HepG2 (cell line): ENCODE measurements at regions not wholly inside any gene's neighbourhood (a gene's known extent, or its start where the extent isn't known, plus 50 kb on each side); places are given as distances from the start of the nearest gene placed in this dataset.

Experiments
- BCL6 ChIP-seq: IDR thresholded peaks from 2 replicates; pipeline ENCODE4 v1.6.1; 2016; ENCODE audit warnings: missing genetic modification reagents, missing compliant biosample characterization
- DPF2 ChIP-seq: sonication (generic); formaldehyde crosslinking; IDR thresholded peaks from 2 replicates; pipeline ENCODE4 v1.4.0; 2020; ENCODE audit warnings: mild to moderate bottlenecking, low read depth, missing genetic modification reagents, borderline replicate concordance
- DR1 ChIP-seq: sonication (generic); formaldehyde crosslinking; IDR thresholded peaks from 2 replicates; pipeline ENCODE4 v1.8.0; 2021; ENCODE audit warnings: mild to moderate bottlenecking, missing genetic modification reagents, inconsistent platforms
- ETV5 ChIP-seq: IDR thresholded peaks from 2 replicates; pipeline ENCODE4 v1.6.1; 2018; ENCODE audit warnings: missing biosample characterization, missing genetic modification reagents, inconsistent platforms, borderline replicate concordance
- FOXJ3 ChIP-seq: sonication (generic); formaldehyde crosslinking; IDR thresholded peaks from 2 replicates; pipeline ENCODE4 v1.4.0; 2020; ENCODE audit warnings: missing genetic modification reagents, mild to moderate bottlenecking, borderline replicate concordance
- FOXO1 ChIP-seq: sonication (generic); formaldehyde crosslinking; IDR thresholded peaks from 2 replicates; pipeline ENCODE4 v1.4.0; 2020; ENCODE audit warnings: missing genetic modification reagents
- GABPB1 ChIP-seq: IDR thresholded peaks from 2 replicates; pipeline ENCODE4 v1.6.1; 2016; ENCODE audit warnings: mild to moderate bottlenecking, missing genetic modification reagents, moderate library complexity, missing compliant biosample characterization
- GATAD2A ChIP-seq: IDR thresholded peaks from 2 replicates; pipeline ENCODE4 v1.6.1; 2016
- HNF4A ChIP-seq: sonication (generic); formaldehyde crosslinking; IDR thresholded peaks from 2 replicates; pipeline ENCODE4 v1.4.0; 2020; ENCODE audit warnings: missing genetic modification reagents
- HNF4G ChIP-seq, 2 experiments: sonication (generic) in 1 of 2; formaldehyde crosslinking in 1 of 2; IDR thresholded peaks; 2 replicates each; pipeline versions ENCODE4 v1.4.0 to v1.6.1; 2011 to 2020; ENCODE audit warnings: borderline replicate concordance in 2 of 2, low read depth in 2 of 2, mild to moderate bottlenecking in 2 of 2, low read length in 1 of 2, missing genetic modification reagents in 1 of 2, moderate library complexity in 1 of 2
- JUN ChIP-seq: sonication (generic); formaldehyde crosslinking; IDR thresholded peaks from 2 replicates; pipeline ENCODE4 v1.4.0; 2020; ENCODE audit warnings: mild to moderate bottlenecking, missing genetic modification reagents
- MED1 ChIP-seq: sonication (generic); formaldehyde crosslinking; IDR thresholded peaks from 2 replicates; pipeline ENCODE4 v1.4.0; 2020; ENCODE audit warnings: missing genetic modification reagents
- NFIC ChIP-seq: IDR thresholded peaks from 2 replicates; pipeline ENCODE4 v1.6.1; 2012; ENCODE audit warnings: mild to moderate bottlenecking, low read length, inconsistent platforms
- PITX1 ChIP-seq: sonication (generic); formaldehyde crosslinking; IDR thresholded peaks from 2 replicates; pipeline ENCODE4 v1.5.1; 2020; ENCODE audit warnings: mild to moderate bottlenecking, missing genetic modification reagents
- SOX6 ChIP-seq, 2 experiments: fragments of 450-650 bp in 1 of 2; sonication (generic) in 1 of 2; formaldehyde crosslinking in 1 of 2; IDR thresholded peaks; 2 replicates each; pipeline versions ENCODE4 v1.4.0 to v1.6.1; 2017 to 2020; ENCODE audit warnings: antibody characterized with exemption in 1 of 2, mild to moderate bottlenecking in 1 of 2, missing genetic modification reagents in 1 of 2
- TP53 ChIP-seq: sonication (generic); formaldehyde crosslinking; conservative IDR thresholded peaks from 2 replicates; pipeline ENCODE4 v1.4.0; 2020; ENCODE audit warnings: missing genetic modification reagents
- ZBTB7A ChIP-seq: sonication (generic); formaldehyde crosslinking; IDR thresholded peaks from 2 replicates; pipeline ENCODE4 v1.8.0; 2022; ENCODE audit warnings: mild to moderate bottlenecking, missing genetic modification reagents
- ZMYM4 ChIP-seq: sonication (generic); formaldehyde crosslinking; IDR thresholded peaks from 2 replicates; pipeline ENCODE4 v1.8.1; 2023; ENCODE audit warnings: mild to moderate bottlenecking, missing genetic modification reagents
- ZNF556 ChIP-seq: sonication (generic); formaldehyde crosslinking; IDR thresholded peaks from 2 replicates; pipeline ENCODE4 v1.4.0; 2020; ENCODE audit warnings: mild to moderate bottlenecking, missing genetic modification reagents, borderline replicate concordance
- ZNF563 ChIP-seq: sonication (generic); formaldehyde crosslinking; IDR thresholded peaks from 2 replicates; pipeline ENCODE4 v1.8.0; 2022; ENCODE audit warnings: mild to moderate bottlenecking, moderate library complexity, missing genetic modification reagents
- ZNF878 ChIP-seq: sonication (generic); formaldehyde crosslinking; IDR thresholded peaks from 2 replicates; pipeline ENCODE4 v1.8.1; 2023; ENCODE audit warnings: mild to moderate bottlenecking, missing genetic modification reagents, moderate library complexity
- TF ChIP-seq, protein P1 (sequence below): sonication (generic); formaldehyde crosslinking; IDR thresholded peaks from 2 replicates; pipeline ENCODE4 v1.4.0; 2020; ENCODE audit warnings: mild to moderate bottlenecking, missing genetic modification reagents
- TF ChIP-seq, protein P2 (sequence below): sonication (generic); formaldehyde crosslinking; IDR thresholded peaks from 2 replicates; pipeline ENCODE4 v1.5.1; 2020; ENCODE audit warnings: mild to moderate bottlenecking, missing genetic modification reagents
- TF ChIP-seq, protein P3 (sequence below): IDR thresholded peaks from 2 replicates; pipeline ENCODE4 v1.6.1; 2016; ENCODE audit warnings: low read depth, borderline replicate concordance
- TF ChIP-seq, protein P4 (sequence below): sonication (generic); formaldehyde crosslinking; conservative IDR thresholded peaks from 2 replicates; pipeline ENCODE4 v1.4.0; 2020; ENCODE audit warnings: missing genetic modification reagents

DNA sequence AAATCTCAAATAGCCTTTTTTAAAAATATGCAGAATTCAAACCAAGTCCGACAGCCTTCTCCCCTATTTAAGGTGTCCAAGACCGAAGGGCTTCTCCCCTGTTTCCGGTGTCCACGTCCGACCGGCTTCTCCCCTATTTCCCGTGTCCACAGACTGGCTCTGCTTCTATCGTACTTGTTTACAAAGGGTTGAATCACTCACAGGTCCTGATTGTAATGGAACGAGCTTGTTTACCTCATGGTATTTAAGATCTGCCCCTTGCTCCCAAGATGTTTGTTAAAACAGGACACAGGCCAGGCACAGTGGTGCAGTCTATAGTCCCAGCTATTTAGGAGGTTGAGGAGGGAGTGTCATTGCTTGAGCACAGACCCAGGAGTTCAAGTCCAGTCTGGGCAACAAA lies 90.4 kb upstream of the ROBO2 start (continued):
- TF ChIP-seq, protein P1, sequence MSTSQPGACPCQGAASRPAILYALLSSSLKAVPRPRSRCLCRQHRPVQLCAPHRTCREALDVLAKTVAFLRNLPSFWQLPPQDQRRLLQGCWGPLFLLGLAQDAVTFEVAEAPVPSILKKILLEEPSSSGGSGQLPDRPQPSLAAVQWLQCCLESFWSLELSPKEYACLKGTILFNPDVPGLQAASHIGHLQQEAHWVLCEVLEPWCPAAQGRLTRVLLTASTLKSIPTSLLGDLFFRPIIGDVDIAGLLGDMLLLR (CRISPR knock-in tag), result no peak
- TF ChIP-seq SOX6 (IDR thresholded peaks at IDR 0.05) (no peak), SOX6 (CRISPR knock-in tag; IDR thresholded peaks at IDR 0.05) (peak; percentile 64; the same call in 1 of the 2 replicates), GATAD2A (CRISPR knock-in tag) (peak; percentile 58), FOXJ3 (CRISPR knock-in tag) (peak; percentile 30; the same call in 1 of the 2 replicates), ZBTB7A (CRISPR knock-in tag) (no peak), ZMYM4 (0 out of 2 replicates have a peak, but pooled peaks have one; percentile 39), HNF4G (IDR thresholded peaks at IDR 0.05; ENCODE audit: borderline replicate concordance, low read depth, low read length) (0 out of 2 replicates have a peak, but pooled peaks have one; percentile 21), HNF4G (CRISPR knock-in tag; IDR thresholded peaks at IDR 0.05; ENCODE audit: borderline replicate concordance, low read depth) (no peak), ZNF878 (CRISPR knock-in tag) (0 out of 2 replicates have a peak, but pooled peaks have one; percentile 22), NFIC (peak; percentile 65; the same call in 1 of the 2 replicates), JUN (peak; percentile 69; the same call in 1 of the 2 replicates), DR1 (CRISPR knock-in tag) (no peak), BCL6 (CRISPR knock-in tag) (0 out of 2 replicates have a peak, but pooled peaks have one; percentile 13), GABPB1 (CRISPR knock-in tag) (peak; percentile 24; the same call in 1 of the 2 replicates), ETV5 (CRISPR knock-in tag) (peak; percentile 75; the same call in 1 of the 2 replicates), TP53 (CRISPR knock-in tag) (no peak), ZNF556 (CRISPR knock-in tag) (0 out of 2 replicates have a peak, but pooled peaks have one; percentile 34), MED1 (peak; percentile 47; the same call in 1 of the 2 replicates), HNF4A (CRISPR knock-in tag) (peak; percentile 31; the same call in 1 of the 2 replicates), DPF2 (CRISPR knock-in tag) (0 out of 2 replicates have a peak, but pooled peaks have one; percentile 37), PITX1 (peak; percentile 34; the same call in 1 of the 2 replicates), FOXO1 (peak; percentile 70; the same call in 1 of the 2 replicates), ZNF563 (CRISPR knock-in tag) (no peak)
- TF ChIP-seq, protein P2, sequence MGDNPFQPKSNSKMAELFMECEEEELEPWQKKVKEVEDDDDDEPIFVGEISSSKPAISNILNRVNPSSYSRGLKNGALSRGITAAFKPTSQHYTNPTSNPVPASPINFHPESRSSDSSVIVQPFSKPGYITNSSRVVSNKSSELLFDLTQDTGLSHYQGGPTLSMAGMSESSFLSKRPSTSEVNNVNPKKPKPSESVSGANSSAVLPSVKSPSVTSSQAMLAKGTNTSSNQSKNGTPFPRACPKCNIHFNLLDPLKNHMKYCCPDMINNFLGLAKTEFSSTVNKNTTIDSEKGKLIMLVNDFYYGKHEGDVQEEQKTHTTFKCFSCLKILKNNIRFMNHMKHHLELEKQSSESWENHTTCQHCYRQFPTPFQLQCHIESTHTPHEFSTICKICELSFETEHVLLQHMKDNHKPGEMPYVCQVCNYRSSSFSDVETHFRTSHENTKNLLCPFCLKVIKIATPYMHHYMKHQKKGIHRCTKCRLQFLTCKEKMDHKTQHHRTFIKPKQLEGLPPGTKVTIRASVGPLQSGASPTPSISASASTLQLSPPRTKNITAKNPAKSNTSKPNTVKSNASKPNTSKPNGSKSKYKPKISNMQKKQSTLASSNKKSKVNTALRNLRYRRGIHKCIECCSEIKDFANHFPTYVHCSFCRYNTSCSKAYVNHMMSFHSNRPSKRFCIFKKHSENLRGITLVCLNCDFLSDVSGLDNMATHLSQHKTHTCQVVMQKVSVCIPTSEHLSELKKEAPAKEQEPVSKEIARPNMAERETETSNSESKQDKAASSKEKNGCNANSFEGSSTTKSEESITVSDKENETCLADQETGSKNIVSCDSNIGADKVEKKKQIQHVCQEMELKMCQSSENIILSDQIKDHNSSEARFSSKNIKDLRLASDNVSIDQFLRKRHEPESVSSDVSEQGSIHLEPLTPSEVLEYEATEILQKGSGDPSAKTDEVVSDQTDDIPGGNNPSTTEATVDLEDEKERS (CRISPR knock-in tag), result no peak
- TF ChIP-seq, protein P3, sequence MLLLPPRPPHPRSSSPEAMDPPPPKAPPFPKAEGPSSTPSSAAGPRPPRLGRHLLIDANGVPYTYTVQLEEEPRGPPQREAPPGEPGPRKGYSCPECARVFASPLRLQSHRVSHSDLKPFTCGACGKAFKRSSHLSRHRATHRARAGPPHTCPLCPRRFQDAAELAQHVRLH (CRISPR knock-in tag), result 0 out of 2 replicates have a peak, but pooled peaks have one; percentile 29
- TF ChIP-seq, protein P4, sequence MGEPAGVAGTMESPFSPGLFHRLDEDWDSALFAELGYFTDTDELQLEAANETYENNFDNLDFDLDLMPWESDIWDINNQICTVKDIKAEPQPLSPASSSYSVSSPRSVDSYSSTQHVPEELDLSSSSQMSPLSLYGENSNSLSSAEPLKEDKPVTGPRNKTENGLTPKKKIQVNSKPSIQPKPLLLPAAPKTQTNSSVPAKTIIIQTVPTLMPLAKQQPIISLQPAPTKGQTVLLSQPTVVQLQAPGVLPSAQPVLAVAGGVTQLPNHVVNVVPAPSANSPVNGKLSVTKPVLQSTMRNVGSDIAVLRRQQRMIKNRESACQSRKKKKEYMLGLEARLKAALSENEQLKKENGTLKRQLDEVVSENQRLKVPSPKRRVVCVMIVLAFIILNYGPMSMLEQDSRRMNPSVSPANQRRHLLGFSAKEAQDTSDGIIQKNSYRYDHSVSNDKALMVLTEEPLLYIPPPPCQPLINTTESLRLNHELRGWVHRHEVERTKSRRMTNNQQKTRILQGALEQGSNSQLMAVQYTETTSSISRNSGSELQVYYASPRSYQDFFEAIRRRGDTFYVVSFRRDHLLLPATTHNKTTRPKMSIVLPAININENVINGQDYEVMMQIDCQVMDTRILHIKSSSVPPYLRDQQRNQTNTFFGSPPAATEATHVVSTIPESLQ (CRISPR knock-in tag), result no peak
